ENCODE measurements at regions not wholly inside any gene's neighbourhood (a gene's known extent, or its start where the extent isn't known, plus 50 kb on each side); places are given as distances from the start of the nearest gene placed in this dataset.
"Not testable (repeated sequence)": the region's sequence is repeated elsewhere in the genome, so short reads cannot be mapped to it uniquely, and the experiment has no call there.

DNA sequence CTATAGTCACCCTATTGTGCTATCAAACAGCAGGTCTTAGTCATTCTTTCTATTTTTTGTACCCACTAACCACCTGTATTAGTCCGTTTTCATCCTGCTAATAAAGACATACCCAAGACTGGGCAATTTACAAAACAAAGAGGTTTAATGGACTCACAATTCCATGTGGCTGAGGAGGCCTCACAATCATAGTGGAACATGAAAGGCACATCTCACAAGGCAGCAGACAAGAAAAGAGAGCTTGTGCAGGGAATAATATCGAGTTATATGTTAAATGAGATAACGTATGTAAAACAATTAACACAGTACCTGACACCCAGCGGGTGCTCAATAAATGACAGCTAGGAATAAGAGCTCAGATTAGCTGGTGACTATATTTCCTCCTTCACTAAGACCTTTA, 88.1 kb upstream of the WDR44 start:
- Histone ChIP-seq H3K4me3 (no peak overlapping the region), H3K36me3 (no peaks in the 10 kb centered on the region), H3K27ac (no peak overlapping the region), H3K27me3 (no peaks in the 10 kb centered on the region), H3K4me1 (peaks cover 14% of the 10 kb centered on the region), H3K9me3 (replicated peaks) (no peaks in the 10 kb centered on the region)
- DNase-seq, result no peak

DNA sequence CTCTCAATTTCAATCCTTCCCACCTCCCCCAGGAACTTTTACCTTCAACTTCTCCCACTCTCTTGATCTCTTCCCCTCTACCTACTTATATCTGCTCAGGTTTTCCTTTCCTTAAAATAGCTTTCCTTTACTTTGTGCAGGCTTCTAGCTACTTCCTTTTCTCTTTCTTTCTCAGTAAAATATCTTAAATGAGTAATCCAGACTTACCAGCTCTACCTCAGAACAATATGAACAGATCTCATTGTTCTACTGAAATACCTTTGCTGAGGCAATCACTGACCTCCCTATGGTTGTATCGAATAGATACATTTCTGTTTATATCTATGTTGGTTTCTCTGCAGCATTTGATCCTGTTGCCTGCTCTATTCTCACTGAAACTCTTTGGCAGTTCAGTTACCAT, 86.7 kb upstream of the WDR44 start:
- DNase-seq, result no peak
- Histone ChIP-seq H3K27me3 (no peaks in the 10 kb centered on the region), H3K4me3 (no peak overlapping the region), H3K27ac (no peak overlapping the region), H3K36me3 (no peaks in the 10 kb centered on the region), H3K4me1 (peaks cover 14% of the 10 kb centered on the region), H3K9me3 (replicated peaks) (no peaks in the 10 kb centered on the region)

DNA sequence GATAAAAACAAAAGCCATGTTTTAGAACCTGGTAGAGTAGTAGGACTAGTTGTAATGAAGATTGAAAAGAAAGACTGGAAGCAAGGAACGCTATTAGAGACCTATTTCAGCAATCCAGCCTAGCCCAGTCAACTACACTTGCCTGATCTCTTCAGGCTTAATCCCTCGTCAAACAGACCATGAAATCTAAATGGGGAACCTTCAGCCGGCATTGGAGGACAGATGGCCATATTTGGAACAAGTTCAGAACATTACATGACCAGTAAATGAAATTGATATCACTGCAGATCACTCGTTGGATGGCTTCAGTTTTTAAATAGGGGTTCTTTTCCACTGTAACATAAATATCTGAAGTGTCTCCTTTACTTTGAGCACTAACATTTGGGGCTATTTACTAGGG, 84.8 kb upstream of the WDR44 start:
- H3K9me3 ChIP-seq (replicated peaks), result no peaks in the 10 kb centered on the region
- DNase-seq, result peak; percentile 74 to 91
- peaks cover 18% of the 10 kb centered on the region for H3K4me1 ChIP-seq
- no peak overlapping the region for H3K4me3 ChIP-seq
- no peaks in the 10 kb centered on the region for H3K36me3 ChIP-seq
- no peaks in the 10 kb centered on the region for H3K27me3 ChIP-seq
- H3K27ac ChIP-seq, result peak overlapping the region; percentile 67

DNA sequence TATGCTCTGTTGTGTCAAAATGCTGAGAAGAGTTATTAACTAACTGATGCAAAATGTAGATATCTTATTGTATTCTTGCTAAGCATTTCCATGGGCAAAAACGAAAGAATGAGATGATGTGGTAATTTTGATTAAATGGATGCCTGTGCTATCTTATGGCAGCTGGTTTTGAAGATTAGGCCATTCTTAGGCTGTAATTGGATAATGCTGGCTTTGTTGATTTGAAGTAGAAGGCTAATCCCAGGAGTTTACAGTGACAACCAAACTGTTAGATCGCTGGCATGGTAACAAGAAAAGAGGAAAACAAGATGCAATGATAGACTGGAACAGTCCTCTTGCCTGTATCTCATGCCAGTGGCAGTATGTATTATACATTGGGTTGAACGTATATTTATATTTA, 74.1 kb upstream of the WDR44 start:
- H3K9me3 ChIP-seq (replicated peaks), result no peaks in the 10 kb centered on the region
- no peaks in the 10 kb centered on the region for H3K36me3 ChIP-seq
- peak overlapping the region; percentile 12; the same call in 1 of the 2 replicates for H3K4me3 ChIP-seq
- peak overlapping the region; percentile 85 for H3K27ac ChIP-seq
- peak; percentile 47 to 86 for DNase-seq
- H3K4me1 ChIP-seq, result peaks cover 19% of the 10 kb centered on the region
- no peaks in the 10 kb centered on the region for H3K27me3 ChIP-seq

DNA sequence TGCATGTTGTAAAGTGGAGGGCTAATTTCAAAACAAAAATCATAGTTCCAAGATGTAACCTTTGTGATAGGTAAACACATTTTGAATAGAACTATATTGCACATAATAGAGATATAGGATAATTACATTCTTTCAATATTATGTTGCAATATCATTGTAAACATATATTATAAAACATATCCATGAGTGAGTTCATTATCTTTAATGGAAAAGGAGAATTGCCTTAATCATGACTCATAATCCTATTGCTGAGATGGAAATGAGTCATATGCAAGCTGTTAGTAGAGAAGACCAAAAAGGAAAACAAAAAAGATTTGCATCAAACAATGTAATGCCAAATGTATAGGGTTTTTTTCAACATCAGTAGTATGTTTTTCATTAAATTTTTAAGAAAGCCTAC, 73.7 kb upstream of the WDR44 start:
- Histone ChIP-seq H3K27me3 (no peaks in the 10 kb centered on the region), H3K36me3 (no peaks in the 10 kb centered on the region), H3K4me1 (peaks cover 19% of the 10 kb centered on the region), H3K9me3 (replicated peaks) (no peaks in the 10 kb centered on the region), H3K4me3 (no peak overlapping the region), H3K27ac (peak overlapping the region; percentile 85)
- peak in 1 of 2 experiments; percentile 31 for DNase-seq

DNA sequence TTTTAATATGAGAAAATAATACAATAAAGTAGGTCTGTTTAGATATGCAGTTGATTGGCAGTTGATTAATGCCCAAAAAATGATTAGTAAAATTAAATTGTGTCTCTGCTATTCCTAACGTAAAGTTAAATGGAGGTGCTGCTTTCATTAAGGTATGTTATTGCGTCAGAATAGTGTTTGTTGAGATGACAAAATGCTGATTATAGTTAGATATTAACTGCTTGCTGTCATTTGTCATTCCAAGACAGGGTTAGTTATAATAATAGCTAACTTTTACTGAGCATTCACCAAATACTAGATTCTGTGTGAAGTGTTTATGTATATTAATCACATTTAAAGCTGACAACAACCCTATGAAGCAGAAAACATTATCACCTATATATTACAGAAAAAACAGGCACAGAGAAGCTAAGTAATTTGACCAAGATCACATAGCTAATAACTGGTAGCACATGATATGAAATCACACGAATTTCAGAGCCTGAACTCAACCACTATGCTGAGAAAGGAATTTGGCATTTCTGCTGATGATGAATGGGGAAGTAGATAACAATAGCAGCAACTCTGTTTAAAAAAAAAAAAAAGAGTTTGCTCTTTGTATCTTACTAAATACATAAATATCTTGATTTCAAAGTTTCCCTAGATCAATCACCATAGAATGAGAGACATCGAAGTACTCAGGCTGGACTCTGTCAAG, 59.7 kb upstream of the WDR44 start:
- H3K36me3 ChIP-seq, result no peaks in the 10 kb centered on the region
- H3K4me1 ChIP-seq, result peaks cover 14% of the 10 kb centered on the region
- no peak overlapping the region for H3K4me3 ChIP-seq
- no peaks in the 10 kb centered on the region for H3K9me3 ChIP-seq (replicated peaks)
- H3K27ac ChIP-seq, result no peak overlapping the region
- DNase-seq, result no peak
- H3K27me3 ChIP-seq, result no peaks in the 10 kb centered on the region

DNA sequence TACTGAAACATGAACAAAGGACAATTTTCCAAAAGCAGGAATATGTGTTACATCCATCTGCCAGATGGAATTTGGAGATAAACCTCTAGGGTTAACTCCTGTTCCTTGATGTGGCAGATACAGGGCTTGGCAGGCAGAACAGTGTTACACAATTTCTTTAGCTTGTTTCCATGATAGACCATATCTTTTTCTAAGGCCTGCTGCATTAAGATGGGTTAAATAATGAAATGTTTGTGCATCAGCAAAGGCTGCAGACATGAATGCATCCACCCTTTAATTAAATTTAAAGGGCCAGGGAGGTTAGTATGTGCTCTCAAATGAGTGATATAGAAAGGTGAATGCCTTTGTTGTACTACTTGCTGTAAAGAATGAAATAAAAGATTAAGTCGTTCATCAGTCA, 50.1 kb upstream of the WDR44 start:
- H3K27ac ChIP-seq, result not testable (repeated sequence)

More for the DNA sequence above, 50.1 kb upstream of the WDR44 start:
- not testable (repeated sequence) for DNase-seq; H3K4me3 ChIP-seq; H3K36me3 ChIP-seq; H3K27me3 ChIP-seq; H3K9me3 ChIP-seq (replicated peaks); H3K4me1 ChIP-seq
